ENCODE measurements at regions not wholly inside any gene's neighbourhood (a gene's known extent, or its start where the extent isn't known, plus 50 kb on each side); places are given as distances from the start of the nearest gene placed in this dataset.
A peak's percentile ranks its signal among the peaks of the same experiment; 100 is the strongest.
"Not testable (repeated sequence)": the region's sequence is repeated elsewhere in the genome, so short reads cannot be mapped to it uniquely, and the experiment has no call there.

DNA sequence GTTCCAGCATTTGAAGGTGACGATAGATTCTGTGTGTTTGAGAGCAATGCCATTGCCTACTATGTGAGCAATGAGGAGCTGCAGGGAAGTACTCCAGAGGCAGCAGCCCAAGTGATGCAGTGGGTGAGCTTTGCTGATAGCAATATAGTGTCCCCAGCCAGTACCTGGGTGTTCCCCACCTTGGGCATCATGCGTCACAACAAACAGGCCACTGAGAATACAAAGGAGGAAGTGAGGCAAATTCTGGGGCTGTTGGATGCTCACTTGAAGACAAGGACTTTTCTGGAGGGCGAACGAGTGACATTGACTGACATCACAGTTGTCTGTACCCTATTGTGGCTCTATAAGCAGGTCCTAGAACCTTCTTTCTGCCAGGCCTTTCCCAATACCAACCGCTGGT is 142.0 kb downstream of the PLS3 start:
- TF ChIP-seq, protein P1, sequence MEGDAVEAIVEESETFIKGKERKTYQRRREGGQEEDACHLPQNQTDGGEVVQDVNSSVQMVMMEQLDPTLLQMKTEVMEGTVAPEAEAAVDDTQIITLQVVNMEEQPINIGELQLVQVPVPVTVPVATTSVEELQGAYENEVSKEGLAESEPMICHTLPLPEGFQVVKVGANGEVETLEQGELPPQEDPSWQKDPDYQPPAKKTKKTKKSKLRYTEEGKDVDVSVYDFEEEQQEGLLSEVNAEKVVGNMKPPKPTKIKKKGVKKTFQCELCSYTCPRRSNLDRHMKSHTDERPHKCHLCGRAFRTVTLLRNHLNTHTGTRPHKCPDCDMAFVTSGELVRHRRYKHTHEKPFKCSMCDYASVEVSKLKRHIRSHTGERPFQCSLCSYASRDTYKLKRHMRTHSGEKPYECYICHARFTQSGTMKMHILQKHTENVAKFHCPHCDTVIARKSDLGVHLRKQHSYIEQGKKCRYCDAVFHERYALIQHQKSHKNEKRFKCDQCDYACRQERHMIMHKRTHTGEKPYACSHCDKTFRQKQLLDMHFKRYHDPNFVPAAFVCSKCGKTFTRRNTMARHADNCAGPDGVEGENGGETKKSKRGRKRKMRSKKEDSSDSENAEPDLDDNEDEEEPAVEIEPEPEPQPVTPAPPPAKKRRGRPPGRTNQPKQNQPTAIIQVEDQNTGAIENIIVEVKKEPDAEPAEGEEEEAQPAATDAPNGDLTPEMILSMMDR (IDR thresholded peaks at IDR 0.05; ENCODE audit: insufficient read depth, low read length, severe bottlenecking) = no peak
- DNase-seq (ENCODE audit: low read depth) = no peak
- Histone ChIP-seq H3K27me3 (ENCODE audit: control insufficient read depth, insufficient read depth, low read length) (no peaks in the 10 kb centered on the region), H3K36me3 (ENCODE audit: control insufficient read depth, insufficient read depth, low read length) (no peaks in the 10 kb centered on the region), H3K4me3 (ENCODE audit: low read depth, low read length) (no peak overlapping the region)
- no peak for FAIRE-seq

DNA sequence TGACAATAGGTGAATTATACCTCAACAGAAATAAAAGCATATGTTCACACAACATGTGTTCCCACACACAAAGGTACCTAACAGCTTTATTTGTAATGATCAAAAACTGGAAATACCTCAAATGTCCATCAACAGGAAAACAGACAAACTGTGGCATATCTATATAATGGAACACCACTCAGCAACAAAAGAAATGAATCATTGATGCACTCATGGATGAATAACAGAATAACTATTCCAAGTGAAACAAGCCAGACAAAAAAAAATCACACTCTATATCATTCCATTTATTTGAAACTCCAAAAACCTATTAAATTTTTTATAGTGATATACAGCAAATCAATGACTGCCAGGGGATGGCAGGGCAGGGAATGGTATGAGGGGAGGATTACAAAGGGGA is 148.1 kb downstream of the PLS3 start:
- FAIRE-seq (no peak), DNase-seq (ENCODE audit: low read depth) (peak; percentile 66)
- Histone ChIP-seq H3K4me3 (ENCODE audit: low read depth, low read length) (no peak overlapping the region), H3K36me3 (ENCODE audit: control insufficient read depth, insufficient read depth, low read length) (no peaks in the 10 kb centered on the region), H3K27me3 (ENCODE audit: control insufficient read depth, insufficient read depth, low read length) (no peaks in the 10 kb centered on the region)
- TF ChIP-seq, protein P1 (IDR thresholded peaks at IDR 0.05; ENCODE audit: insufficient read depth, low read length, severe bottlenecking) = no peak

DNA sequence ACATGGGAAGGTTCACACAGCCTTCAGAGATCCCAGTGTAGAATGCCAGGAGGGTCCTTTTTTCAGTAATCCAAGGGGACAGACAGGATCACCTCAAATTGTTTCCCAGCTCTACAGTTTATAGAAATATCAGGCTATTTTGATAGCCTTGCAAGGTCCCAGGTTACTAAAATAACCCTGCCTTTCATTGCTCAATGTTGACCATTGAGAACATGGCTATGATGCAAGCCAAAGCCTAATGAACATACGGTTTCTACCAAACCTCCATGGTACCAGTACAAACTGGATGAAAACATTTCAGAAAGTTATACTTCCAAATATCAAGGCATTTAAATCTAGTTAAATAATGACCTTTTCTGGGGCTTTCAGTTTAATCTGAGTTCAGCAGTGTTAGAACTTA is 151.5 kb downstream of the PLS3 start:
- no peak for DNase-seq (ENCODE audit: low read depth)
- H3K27me3 ChIP-seq (ENCODE audit: control insufficient read depth, insufficient read depth, low read length) = no peaks in the 10 kb centered on the region
- FAIRE-seq = no peak
- no peaks in the 10 kb centered on the region for H3K36me3 ChIP-seq (ENCODE audit: control insufficient read depth, insufficient read depth, low read length)
- no peak overlapping the region for H3K4me3 ChIP-seq (ENCODE audit: low read depth, low read length)
- TF ChIP-seq, protein P1 (IDR thresholded peaks at IDR 0.05; ENCODE audit: insufficient read depth, low read length, severe bottlenecking) = no peak

GRCh38 chrX:115713460-115713859 is 152.5 kb downstream of the PLS3 start:
- TF ChIP-seq, protein P1 (IDR thresholded peaks at IDR 0.05; ENCODE audit: insufficient read depth, low read length, severe bottlenecking) = no peak
- FAIRE-seq (no peak), DNase-seq (ENCODE audit: low read depth) (peak; percentile 79)
- no peaks in the 10 kb centered on the region for H3K36me3 ChIP-seq (ENCODE audit: control insufficient read depth, insufficient read depth, low read length)
- H3K4me3 ChIP-seq (ENCODE audit: low read depth, low read length) = no peak overlapping the region
- no peaks in the 10 kb centered on the region for H3K27me3 ChIP-seq (ENCODE audit: control insufficient read depth, insufficient read depth, low read length)

DNA sequence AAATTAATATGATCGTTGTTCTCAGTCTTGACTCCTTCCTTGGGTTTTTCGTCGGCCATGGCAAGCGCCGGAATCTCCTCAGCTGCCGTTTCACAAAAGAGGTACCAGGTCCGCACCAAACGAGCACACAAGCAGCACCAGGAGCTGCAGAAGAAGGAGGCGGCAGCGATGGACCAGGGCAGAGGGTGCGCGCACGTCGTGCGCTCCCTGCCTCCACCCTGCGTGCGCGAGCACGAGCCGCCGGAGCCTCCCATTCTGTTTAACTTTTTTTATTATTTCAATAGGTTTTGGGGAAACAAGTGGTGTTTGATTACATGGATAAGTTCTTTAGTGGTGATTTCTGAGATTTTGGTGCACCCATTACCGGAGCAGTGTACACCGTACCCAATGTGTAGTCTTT is 158.2 kb downstream of the PLS3 start:
- Histone ChIP-seq H3K27me3 (ENCODE audit: control insufficient read depth, insufficient read depth, low read length) (no peaks in the 10 kb centered on the region), H3K4me3 (ENCODE audit: low read depth, low read length) (no peak overlapping the region), H3K36me3 (ENCODE audit: control insufficient read depth, insufficient read depth, low read length) (no peaks in the 10 kb centered on the region)
- FAIRE-seq = no peak
- no peak for DNase-seq (ENCODE audit: low read depth)
- TF ChIP-seq, protein P1 (IDR thresholded peaks at IDR 0.05; ENCODE audit: insufficient read depth, low read length, severe bottlenecking) = no peak

GRCh38 chrX:115722724-115723433 is 161.9 kb downstream of the PLS3 start:
- not testable (repeated sequence) for DNase-seq (ENCODE audit: low read depth); H3K4me3 ChIP-seq (ENCODE audit: low read depth, low read length); H3K36me3 ChIP-seq (ENCODE audit: control insufficient read depth, insufficient read depth, low read length); H3K27me3 ChIP-seq (ENCODE audit: control insufficient read depth, insufficient read depth, low read length); FAIRE-seq

DNA sequence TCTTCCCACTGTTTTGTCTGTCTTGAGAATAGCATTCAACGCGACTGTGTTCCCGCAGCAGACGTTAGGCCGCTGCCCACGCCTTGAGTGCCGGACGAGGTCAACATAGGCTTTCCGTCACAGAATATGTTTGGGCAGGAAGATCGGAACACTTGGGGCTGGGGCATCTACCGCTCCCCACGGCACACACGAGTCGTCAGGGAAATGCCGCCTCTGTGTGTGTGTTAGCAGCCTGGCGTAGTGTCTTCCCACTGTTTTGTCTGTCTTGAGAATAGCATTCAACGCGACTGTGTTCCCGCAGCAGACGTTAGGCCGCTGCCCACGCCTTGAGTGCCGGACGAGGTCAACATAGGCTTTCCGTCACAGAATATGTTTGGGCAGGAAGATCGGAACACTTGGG is 164.4 kb downstream of the PLS3 start:
- not testable (repeated sequence) for H3K36me3 ChIP-seq (ENCODE audit: control insufficient read depth, insufficient read depth, low read length); H3K4me3 ChIP-seq (ENCODE audit: low read depth, low read length); FAIRE-seq; H3K27me3 ChIP-seq (ENCODE audit: control insufficient read depth, insufficient read depth, low read length); DNase-seq (ENCODE audit: low read depth)

- H3K36me3 ChIP-seq (ENCODE audit: control insufficient read depth, insufficient read depth, low read length); H3K4me3 ChIP-seq (ENCODE audit: low read depth, low read length); H3K27me3 ChIP-seq (ENCODE audit: control insufficient read depth, insufficient read depth, low read length); FAIRE-seq; DNase-seq (ENCODE audit: low read depth): not testable (repeated sequence)
These were observed 167.1 kb downstream of the PLS3 start for GRCh38 chrX:115727792-115728732.

GRCh38 chrX:115732530-115732929 is 171.6 kb downstream of the PLS3 start:
- not testable (repeated sequence) for H3K27me3 ChIP-seq (ENCODE audit: control insufficient read depth, insufficient read depth, low read length); FAIRE-seq; H3K36me3 ChIP-seq (ENCODE audit: control insufficient read depth, insufficient read depth, low read length); DNase-seq (ENCODE audit: low read depth); H3K4me3 ChIP-seq (ENCODE audit: low read depth, low read length)

All from bronchial epithelial cell (primary cell).